Suprapubic skin (tissue), 3 donors: ENCODE measurements at regions not wholly inside any gene's neighbourhood (a gene's known extent, or its start where the extent isn't known, plus 50 kb on each side); places are given as distances from the start of the nearest gene placed in this dataset.

Experiments used
- CTCF ChIP-seq, 2 donors: fragments of 200-600 bp in 1 of 2; fragments of 450-650 bp in 1 of 2; sonication (generic) in 1 of 2; IDR thresholded peaks; one replicate each; pipeline ENCODE4 v1.5.1; 2016 to 2019; ENCODE audit warnings: antibody characterized with exemption in 2 of 2, mild to moderate bottlenecking in 1 of 2, moderate library complexity in 1 of 2
- EP300 ChIP-seq: sonication (generic); formaldehyde crosslinking; IDR thresholded peaks from one replicate; pipeline ENCODE4 v1.6.1; 2017; ENCODE audit warnings: antibody characterized with exemption

GRCh38 chr1:69121723-69122122 is 446.0 kb upstream of the LRRC7 start:
- TF ChIP-seq EP300 (no peak), CTCF (IDR thresholded peaks at IDR 0.05) (no peak)
